Left renal cortex interstitium (tissue), 4 donors: ENCODE measurements at regions not wholly inside any gene's neighbourhood (a gene's known extent, or its start where the extent isn't known, plus 50 kb on each side); places are given as distances from the start of the nearest gene placed in this dataset.
A peak's percentile ranks its signal among the peaks of the same experiment; 100 is the strongest.

Source experiments
- DNase-seq, 4 donors: peaks; one replicate each; pipeline ENCODE4 v3.0.0-alpha.2; 2013; ENCODE audit warnings: low read depth in 4 of 4, low spot score in 2 of 4, missing footprints in 1 of 4

DNA sequence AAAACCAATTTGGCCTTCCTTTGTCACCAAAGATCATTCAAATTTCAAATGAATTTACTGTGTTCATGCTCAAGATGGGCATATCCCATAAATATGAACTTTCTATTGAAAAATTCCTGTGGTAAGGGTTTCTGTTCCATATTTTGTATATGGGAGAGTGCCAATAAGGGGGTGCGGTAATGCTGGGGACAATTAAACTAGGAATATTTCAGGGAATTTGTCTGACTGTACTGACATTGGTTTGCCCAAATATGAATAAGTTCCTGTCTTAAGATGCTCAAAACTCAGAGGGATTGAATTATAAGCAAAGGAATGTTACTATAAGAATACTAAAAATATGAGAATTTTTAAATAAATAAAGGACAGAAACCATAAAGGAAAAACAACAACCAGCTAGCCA is 553.0 kb upstream of the MARCKS start:
- no peak for DNase-seq

DNA sequence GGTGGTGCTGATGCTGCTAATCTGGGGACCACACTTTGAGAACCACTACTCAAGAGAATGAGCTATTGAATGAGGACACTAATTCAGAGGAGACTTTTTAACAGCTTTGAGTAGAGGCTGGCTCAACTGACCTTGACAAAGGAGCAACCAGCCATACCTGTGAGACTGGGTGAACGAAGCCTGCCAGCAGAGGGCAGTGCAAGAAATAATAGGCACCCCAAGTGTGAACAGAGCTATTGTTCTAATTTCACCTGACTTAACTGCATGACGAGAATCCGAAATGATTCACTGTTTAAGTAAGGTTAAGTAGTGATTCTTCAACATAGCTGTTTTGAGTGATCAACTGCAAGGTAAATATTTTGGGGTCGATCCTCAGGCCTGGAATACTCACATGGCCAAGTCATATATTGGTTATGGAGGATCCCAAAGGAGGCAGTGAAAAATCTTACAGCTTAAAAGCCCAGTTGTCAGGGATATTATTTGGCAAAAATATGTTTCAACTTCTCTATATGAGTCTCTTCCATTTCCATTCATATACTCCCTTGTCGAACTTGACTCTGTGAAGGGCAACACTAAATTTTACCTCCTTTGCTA is 550.5 kb upstream of the MARCKS start:
- DNase-seq: peak in 1 of 4 donors; percentile 28

DNA sequence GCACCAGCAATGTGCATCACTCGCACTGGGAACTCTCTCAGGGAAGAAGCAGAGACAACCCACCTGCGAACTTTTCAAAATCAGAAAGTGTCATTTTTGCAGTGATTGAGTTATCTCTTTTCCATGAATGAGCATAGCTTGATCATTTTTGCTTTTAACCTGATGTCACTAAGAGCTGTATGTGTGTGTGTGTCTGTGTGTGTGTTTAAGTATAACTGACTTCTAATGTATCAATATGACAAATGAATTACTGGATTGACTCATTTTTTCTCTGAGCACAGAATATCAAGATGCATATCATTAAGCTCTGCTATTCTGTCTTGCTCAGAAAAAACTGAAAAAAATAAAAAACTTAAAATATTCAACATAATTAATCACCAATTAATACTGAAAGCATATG is 548.9 kb upstream of the MARCKS start:
- DNase-seq: no peak

DNA sequence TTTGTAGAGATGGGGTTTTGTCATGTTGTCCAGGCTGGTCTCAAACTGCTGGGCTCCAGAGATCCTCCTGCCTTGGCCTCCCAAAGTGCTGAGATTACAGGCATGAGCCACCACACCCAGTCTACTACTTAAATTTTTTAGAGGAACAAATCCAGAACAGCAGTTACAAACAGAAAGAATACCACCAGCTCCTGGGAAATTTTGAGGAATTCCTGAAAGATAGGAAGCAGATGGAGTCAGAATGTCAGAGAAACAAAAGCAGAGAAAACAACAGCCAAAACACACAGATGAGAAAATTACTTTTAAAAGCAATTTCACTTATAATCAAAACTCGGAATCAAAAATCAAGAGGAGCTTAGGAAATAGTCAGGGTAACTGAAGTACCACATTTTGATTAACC is 543.3 kb upstream of the MARCKS start:
- DNase-seq: no peak

DNA sequence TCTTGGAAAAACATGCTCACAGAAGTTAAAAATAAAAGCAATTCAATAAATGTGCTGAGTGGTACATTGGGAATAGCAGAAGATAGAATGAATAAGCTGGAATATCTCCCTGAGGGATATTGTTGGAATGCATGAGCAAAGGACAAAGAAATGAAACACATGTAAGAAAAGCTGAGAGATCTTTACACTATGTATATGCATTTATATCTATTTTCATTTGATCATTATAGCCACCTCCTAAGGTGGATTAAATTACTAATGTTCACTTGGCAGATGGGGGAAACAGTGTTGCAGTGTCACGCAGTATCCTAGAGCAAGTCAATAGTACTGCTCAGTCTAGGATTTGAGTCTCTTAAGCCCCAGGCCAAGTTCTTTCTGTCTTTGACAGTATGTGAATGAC is 542.0 kb upstream of the MARCKS start:
- no peak for DNase-seq

DNA sequence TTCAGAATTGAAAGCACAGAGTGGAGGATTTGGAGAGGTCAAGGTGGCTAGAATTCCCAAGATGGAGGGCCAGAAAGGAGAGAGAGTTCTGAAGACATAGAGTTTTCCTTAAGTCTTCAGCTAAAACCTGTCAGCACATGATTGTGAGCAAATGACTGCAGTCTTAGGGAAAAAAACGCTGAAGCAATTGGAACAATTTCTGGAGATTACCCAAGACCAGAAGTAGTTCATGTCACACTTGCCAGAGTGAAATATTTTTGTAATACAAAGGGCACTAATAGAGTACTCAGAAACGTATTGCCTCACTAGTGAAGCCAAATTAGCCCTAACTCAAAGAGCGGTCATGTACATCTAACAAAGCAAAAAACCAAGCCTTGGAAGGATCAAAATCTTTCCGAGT is 541.3 kb upstream of the MARCKS start:
- DNase-seq: no peak

DNA sequence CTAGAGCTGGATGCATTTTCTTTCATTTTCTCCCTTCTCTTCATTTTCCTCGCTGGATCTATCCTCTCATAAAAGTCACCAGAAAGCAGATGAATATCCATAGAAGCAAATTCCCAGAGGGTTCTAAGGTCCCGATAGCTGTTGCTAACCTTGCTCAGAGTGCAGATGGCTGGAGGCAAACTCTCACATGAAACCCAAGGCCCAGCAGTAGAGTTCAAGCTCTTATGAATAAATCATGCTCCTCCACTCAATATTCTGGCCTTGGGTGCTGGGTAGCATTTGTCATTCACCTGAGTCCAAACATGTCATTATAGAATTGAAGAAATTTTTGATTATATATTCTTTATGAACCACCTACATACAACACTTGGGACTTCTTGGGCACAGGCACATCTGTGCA is 539.7 kb upstream of the MARCKS start:
- DNase-seq: no peak

DNA sequence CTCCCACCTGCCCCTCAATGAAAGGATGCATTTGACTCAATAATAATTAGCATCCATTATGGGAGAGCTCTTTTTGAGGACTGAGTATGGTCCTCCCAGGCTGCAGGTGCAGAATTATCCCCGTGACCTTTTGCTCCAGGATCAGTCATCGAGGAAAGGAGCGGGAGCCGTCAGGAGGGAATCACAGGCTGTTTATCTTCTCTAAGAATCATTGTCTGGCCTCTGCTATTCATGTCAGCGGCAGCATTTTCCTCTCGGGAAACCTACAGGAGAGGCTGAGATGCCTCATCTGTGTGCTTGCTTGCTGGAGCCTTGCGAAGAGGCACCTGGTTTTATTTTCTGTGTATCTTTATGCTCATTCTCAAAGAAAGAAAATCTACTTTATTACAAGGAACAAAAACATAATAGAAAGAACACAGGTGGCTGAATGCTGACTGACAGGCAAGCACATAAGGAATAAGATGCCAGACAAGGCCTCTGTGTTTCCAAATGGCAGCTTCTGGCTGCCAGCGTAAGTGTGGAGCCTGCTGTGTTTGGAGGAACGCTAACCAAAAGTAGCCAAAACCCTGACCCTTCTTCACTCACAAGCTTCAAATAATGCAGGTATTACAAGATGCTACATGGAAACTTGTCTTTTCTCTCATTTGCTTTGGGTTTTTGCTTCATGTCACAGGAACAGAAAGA is 539.1 kb upstream of the MARCKS start:
- DNase-seq: no peak

DNA sequence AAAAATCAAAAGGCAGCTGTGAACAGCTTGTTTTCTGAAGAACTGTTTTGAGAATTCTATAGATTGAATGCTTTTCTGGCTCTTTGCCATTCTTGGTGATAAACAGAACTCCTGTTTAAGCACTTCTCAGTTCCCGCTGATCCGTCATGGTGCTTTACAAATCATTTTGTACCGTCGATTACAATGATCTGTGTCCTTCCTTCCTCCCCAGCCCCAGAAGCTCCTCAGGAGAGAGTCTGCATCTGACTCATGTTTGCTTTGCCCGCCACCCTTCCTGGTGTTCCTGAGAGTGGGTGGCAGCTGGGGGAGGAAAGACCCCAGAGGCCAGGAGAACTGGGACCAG is 538.6 kb upstream of the MARCKS start:
- no peak for DNase-seq

DNA sequence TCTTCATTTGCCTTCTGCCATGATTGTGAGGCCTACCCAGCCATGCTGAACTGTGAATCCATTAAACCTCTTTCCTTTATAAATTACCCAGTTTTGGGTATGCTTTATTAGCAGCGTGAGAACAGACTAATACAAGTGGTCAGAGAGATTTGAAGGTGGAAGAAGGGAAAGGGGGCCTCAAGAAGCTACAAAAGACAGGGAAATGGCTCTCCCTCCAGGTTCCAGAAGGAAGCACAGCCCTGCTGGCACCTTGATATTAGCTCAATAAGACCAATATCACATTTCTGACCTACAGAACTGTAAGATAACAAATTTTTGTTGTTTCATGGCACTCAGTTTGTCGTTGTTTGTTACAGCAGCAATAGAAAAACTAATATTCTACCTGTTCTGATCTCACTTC is 536.5 kb upstream of the MARCKS start:
- DNase-seq: no peak

DNA sequence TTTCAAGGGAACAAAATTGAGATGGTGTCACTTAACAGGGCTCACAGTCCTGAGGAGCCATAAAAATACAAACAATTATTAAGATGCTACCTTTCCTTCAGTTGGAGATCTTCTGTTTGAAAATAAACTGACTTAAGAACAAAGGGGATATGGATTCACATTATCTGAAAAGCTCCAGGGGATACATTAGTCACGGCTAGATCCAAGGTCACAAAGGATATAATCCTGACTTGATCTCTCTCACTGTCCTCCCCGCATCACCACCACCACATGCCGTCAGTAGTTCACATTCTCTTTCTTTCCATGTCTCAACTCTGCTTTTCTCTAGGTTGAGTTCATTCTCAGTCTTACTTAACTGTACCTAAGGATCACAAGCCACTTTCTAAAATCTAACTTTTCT is 530.4 kb upstream of the MARCKS start:
- DNase-seq: no peak

DNA sequence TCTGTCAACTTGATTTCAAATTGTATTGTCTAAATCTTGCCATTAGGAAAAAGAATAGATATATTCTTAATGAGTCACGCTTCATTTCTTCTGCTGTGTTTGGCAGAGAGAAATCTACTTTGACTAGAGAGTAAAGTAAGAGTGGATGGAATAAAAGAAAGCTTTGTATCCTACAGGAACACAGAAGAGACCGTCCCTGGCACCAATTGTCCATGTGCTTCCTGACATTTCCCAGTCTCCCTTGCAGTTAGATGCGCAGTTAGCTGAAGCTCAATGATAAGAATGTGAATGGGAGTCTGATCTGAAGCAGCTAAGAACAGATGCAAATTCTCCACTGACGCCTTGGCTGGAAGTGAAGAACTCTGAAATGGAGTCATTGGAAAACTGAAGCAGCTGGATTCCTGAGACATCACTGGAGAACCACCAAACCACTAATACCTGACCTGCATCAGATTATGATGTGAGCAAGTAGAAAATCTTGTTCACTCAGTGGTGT is 528.2 kb upstream of the MARCKS start:
- DNase-seq: no peak

DNA sequence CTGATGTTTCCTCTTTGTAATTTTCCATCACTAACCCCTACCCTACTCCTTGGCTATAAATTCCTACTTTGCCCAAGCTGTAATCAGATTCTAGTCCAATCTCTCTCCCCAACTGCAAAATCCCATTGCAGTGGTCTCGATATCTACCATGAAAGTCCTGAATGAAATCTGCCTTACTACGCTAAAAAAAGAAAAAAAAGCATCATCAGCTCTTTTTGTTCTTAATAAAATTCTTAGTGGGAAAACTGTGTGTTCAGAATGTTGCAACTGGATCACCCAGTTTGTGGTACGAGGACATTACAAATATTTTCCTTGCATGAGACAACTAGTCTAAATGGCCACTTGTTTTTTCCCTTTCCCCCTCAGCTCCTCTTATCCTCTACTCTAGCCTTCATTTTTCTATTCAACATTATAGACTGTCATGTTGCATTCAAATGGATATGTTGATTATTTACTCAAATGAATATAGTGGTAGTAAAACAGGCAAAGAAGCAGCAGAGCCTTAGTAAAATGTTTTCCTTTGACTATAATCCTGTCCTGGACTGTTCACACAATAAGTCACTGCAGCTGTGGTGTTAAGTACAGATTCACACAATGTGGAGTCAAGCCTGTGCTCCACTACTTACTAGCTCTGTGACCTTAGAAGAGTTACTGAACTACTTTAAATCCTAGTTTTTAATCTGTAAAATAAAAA is 527.1 kb upstream of the MARCKS start:
- no peak for DNase-seq

DNA sequence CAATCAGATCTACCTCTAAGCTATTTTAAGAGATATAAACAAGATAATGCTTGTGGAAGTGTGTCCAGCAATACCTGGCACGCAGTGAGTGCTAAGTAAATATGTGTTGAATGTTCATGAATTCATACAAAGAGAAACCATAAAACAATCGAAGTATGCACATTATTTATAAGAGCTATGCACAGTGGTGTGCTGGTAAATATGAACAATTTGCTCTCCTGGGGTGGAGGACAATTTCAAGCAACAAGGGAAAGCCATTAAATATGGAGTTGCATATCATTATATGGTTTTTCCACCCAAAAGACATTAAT is 526.6 kb upstream of the MARCKS start:
- DNase-seq: no peak

DNA sequence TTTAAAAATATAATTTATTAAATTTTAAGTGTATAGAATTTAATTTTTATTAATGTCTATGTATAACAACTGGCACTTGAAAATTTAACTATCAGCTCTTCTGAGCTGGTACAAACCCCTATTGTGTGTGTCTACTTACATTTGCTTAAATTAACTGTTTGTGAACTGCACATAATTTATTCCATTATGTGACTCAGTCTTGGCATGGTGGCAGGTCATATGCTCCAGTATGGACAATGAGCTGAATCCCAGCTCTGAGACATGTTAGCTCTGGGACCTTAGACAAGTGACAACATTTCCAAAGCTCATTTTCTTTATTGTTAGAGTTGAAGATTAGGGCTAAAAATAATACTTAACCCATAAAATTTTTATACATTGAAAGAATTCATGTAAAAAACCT is 526.1 kb upstream of the MARCKS start:
- DNase-seq: no peak

DNA sequence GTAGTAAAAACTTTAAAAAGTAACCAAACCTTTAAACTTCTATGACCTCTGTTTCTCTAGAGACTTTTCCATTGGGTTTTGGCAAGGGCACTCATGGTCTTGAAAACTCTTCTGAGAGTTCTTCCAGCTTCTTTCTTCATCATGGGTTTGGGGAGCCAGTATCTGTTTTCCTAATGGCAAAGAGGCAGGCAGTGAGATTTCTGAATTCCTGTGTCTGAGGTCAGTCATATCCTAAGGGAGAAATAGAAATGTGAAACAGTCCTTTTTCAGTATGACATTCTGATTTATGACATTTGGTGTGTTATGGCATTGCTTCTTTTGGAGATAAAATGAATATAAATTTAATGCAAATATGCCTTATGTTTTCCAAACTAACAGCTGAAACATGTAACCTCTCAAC is 518.5 kb upstream of the MARCKS start:
- DNase-seq: no peak

DNA sequence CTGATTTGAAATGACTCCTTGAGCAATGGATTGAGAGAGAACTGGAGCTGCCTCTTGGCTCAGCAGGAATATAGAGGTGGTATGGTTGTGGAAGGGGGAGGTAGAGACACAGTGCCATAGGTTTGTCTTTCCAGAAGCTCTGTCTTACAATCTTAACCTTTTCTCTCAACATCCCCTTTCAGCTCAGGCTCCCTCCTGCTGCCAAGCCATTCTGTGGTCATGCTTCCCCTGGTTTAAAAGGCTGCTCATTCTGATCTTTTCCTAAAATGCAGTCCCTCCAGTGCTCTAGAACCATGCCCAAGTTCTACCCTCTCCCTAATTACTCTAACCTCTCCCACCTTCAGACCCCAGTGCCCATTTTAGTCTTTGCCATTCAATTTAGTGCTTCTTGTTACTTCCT is 517.9 kb upstream of the MARCKS start:
- DNase-seq: no peak

DNA sequence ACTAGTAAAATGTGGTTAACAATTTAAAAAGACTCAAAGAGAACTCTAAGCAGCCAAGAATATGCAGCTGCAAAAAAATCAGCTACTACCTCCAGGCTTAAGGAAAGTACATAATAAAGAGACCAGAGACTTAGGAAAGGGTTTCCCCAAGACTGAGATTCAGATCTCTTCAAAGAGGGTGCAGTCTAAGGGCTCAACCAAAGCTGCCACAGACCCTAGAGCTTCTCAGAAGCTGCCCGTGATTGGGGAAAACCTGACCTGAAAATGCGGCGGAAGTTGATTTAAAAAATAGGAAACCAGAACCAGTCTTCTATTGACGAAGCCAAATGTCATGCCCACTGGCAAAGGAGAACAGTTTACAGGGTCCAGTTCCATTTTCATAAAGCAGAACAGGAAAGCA is 516.8 kb upstream of the MARCKS start:
- DNase-seq: no peak

DNA sequence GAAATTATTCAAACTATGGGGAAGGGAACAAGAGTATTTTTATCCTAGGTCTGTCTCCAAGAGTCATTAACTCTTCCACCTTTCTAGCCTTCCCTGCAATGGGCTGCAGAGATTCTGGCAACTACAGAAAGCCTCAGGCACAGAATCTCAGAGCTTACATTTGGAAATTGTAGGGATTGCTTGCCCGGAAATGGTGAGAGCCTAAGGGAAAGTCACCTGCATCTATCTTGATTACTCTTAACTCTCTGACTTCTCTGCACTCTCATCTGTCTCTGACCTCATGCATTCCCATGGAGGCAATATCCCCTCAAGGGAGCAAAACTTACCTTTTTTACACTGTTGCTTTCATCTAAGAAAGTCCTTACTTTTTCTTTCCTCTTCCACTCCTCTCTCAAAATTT is 513.2 kb upstream of the MARCKS start:
- no peak for DNase-seq

DNA sequence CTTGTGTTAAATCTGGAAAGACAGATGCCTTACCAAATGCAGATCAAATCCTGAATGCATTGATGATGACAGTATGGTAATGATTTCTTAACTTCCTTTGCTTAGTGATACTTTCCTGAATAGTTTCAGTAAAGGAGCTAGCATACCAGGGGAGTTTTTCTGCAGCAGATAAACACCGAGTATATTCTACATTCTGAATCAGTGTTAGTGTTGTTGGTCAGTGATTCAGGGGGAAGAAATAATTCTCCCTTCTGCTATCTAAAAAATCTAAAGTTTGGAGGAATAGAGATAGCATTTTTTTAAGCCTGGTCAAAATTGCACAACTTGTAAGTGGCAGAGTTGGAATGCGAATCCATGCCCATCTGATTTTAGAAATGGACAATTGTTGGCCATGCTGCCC is 512.2 kb upstream of the MARCKS start:
- DNase-seq: no peak

DNA sequence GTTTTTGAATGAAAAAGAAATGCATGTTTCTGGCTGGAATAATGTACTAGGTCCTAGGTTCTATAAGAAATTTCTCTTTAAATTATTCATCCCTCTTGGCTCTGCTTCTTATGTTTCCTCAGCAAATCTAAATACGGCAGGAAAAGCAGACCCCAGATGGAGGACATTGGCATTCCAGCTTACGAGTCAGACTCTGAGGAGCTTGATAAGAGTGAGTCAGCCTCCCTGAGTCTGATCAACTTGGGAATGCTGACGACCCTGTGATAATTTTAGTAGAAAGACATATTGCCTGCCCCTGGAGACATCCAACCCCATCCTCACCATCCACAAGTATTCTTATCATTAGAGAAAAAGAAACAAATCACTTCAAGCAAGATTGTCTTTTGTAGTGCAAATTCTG is 509.7 kb upstream of the MARCKS start:
- no peak for DNase-seq

DNA sequence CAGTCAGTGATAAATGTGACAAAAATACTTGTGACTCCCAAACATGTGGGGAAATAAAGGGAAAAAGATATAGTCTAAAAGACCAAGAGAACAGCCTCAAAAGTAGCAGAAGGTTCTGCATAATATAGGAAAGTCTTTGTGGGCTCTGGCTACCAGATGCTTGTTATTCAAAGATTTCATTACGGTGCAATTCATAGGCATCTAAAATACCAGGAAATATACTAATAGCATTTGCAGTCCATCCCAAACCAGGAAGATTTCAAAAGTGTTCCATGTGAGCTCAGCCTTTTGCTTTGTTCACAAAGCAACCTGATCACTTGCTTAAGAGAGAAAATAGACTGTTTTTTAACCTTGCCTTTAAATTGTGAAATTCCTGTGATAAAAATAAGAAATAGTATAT is 506.7 kb upstream of the MARCKS start:
- no peak for DNase-seq
